Effector CD8-positive, alpha-beta T cell (primary cell): ENCODE measurements at regions not wholly inside any gene's neighbourhood (a gene's known extent, or its start where the extent isn't known, plus 50 kb on each side); places are given as distances from the start of the nearest gene placed in this dataset.

ENCODE experiments used
- DNase-seq: peaks from one replicate; lab custom pipeline; 2025; lab: John Stamatoyannopoulos, UW

- DNase-seq: no peak
Observed at GRCh38 chr13:21318891-21319532, 140.1 kb downstream of the ZDHHC20 start.

DNA sequence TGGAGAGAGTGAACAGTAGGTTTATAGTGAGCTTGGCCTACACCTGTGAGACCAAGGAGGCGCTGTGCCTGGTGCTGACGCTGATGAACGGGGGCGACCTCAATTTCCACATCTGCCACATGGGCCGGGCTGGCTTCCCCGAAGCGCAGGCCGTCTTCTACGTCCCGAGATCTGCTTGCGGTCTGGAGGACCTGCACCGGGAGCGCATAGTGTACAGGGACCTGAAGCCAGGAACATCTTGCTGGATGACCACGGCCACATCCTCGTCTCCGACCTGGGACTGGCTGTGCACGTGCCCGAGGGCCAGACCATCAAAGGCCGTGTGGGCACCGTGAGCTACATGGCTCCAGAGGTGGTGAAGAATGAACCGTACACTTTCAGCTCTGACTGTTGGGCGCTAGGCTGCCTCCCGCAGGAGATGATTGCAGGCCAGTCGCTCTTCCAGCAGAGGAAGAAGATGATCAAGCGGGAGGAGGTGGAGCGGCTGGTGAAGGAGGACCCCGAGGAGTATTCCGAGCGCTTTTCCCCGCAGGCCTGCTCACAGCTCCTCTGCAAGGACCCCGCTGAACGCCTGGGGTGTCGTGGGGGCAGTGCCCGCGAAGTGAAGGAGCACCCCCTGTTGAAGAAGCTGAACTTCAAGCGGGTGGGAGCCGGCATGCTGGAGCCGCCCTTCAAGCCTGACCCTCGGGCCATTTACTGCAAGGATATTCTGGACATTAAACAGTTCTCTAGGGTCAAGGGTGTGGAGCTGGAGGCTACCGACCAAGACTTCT is 139.0 kb downstream of the ZDHHC20 start:
- no peak for DNase-seq

DNA sequence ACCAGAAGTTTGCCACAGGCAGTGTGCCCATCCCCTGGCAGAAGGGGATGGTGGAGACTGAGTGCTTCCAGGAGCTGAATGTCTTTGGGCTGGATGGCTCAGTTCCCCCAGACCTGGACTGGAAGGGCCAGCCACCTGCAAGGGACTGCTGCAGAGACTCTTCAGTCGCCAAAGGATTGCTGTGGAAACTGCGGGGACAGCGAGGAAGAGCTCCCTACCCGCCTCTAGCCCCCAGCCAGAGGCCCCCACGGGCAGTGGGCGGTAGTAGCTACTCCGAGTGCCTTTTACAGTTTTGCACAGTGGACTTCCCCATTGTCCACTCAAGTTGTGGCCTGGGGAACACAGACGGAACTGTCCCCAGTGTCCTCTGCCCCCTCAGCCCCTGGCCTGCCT is 138.5 kb downstream of the ZDHHC20 start:
- no peak for DNase-seq

- DNase-seq: no peak
Observed at GRCh38 chr13:21321269-21321668, 137.8 kb downstream of the ZDHHC20 start.

DNA sequence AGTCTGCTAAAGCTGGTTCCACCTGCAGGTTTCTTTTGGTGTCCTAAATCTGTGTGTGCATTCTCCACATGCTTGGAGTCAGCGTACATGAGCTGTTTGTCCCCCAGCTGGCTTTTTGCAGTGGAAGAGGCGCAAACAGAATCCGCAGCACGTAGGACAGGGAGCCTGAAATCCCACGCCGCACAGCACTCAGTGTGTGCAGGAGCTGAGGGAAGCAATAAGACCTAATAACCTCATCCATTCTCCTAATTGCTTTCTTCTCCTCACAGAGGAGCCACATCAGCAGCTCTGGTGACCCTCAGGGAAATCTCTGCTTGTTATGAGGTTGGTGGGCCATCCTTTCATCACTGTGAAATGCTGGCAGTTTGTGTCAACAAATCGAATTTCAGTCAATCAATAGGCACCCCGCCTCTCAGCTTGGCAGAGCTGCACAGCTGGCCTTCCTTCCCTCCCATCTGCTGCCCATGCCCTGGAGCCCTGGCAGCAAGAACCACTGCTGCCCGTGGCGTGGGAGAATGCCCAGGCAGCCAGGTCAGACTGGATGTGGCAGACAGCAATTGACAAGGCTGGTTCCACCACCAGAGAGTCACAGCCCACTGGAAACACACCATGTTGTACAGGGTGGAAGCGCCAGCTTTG is 136.7 kb downstream of the ZDHHC20 start:
- DNase-seq: no peak
